ENCODE measurements at regions not wholly inside any gene's neighbourhood (a gene's known extent, or its start where the extent isn't known, plus 50 kb on each side); places are given as distances from the start of the nearest gene placed in this dataset.
"Not testable (repeated sequence)": the region's sequence is repeated elsewhere in the genome, so short reads cannot be mapped to it uniquely, and the experiment has no call there.

DNA sequence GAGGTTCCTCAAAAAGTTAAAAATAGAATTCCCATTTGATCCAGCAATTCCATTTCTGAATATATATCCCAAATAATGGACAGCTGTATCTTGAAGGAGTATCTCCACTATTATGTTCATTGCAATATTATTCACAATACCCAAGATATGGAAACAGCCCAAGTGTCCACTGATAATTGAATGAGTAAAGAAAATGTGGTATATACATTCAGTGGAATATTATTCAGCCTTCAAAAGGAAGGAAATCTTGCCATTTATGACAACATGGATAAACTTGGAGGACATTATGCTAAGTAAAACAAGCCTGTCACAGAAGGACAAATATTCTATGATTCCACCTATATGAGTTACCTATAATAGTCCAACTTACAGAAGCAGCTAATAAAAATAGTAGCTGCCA lies 979.0 kb downstream of the SLC6A15 start:
- no peaks in the 10 kb centered on the region for H3K4me1 Mint-ChIP-seq (ENCODE audit: low read depth)
- no peak overlapping the region for H3K4me3 Mint-ChIP-seq
- H3K36me3 Mint-ChIP-seq (ENCODE audit: low read depth): no peaks in the 10 kb centered on the region
- H3K27me3 Mint-ChIP-seq (ENCODE audit: insufficient read depth): no peaks in the 10 kb centered on the region
- no peak overlapping the region for H3K27ac Mint-ChIP-seq
- TF ChIP-seq, protein P1, sequence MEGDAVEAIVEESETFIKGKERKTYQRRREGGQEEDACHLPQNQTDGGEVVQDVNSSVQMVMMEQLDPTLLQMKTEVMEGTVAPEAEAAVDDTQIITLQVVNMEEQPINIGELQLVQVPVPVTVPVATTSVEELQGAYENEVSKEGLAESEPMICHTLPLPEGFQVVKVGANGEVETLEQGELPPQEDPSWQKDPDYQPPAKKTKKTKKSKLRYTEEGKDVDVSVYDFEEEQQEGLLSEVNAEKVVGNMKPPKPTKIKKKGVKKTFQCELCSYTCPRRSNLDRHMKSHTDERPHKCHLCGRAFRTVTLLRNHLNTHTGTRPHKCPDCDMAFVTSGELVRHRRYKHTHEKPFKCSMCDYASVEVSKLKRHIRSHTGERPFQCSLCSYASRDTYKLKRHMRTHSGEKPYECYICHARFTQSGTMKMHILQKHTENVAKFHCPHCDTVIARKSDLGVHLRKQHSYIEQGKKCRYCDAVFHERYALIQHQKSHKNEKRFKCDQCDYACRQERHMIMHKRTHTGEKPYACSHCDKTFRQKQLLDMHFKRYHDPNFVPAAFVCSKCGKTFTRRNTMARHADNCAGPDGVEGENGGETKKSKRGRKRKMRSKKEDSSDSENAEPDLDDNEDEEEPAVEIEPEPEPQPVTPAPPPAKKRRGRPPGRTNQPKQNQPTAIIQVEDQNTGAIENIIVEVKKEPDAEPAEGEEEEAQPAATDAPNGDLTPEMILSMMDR (IDR thresholded peaks at IDR 0.05): no peak
- no peak for DNase-seq
- H3K9me3 Mint-ChIP-seq: no peaks in the 10 kb centered on the region

DNA sequence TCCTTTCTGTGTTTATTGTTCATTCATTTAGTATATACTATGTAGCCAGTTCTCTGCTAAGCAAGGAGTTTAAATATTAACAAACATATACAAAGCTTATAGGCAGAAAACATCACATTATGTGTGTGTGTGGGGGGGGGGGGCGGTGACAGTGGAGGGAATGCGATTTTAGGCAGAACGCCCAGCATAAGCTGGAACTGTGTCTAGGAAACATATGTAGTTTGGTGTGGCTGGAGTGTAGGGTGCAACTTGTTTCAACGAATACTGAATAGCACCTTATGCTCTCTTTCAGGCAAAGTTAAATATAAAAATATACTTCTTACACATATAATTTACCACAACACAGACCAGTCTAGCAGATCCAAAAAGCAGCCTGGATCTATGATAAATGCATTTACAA lies 980.6 kb downstream of the SLC6A15 start:
- Mint-ChIP-seq H3K4me1 (ENCODE audit: low read depth) (no peaks in the 10 kb centered on the region), H3K27me3 (ENCODE audit: insufficient read depth) (no peaks in the 10 kb centered on the region), H3K4me3 (no peak overlapping the region), H3K36me3 (ENCODE audit: low read depth) (no peaks in the 10 kb centered on the region), H3K9me3 (no peaks in the 10 kb centered on the region), H3K27ac (no peak overlapping the region)
- DNase-seq: no peak
- TF ChIP-seq, protein P1 (IDR thresholded peaks at IDR 0.05): no peak

DNA sequence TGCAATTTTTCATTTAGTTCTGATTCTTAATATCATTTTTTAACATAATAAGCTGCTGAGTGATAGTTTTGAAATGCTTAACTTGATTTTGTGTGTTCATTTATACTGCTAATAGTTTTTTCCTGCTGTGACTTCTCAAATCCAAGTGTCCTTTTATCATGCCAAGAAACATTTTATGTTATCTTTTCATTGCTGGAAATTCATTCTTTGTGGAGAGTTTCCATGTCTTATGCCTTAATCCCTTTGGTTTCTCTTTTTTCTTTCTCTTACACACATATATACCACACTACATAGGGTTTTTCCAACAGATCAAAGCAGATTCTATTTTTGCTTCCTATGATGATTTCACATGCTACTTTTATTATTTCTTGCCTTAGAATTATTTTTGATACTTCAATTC lies 981.1 kb downstream of the SLC6A15 start:
- no peak overlapping the region for H3K27ac Mint-ChIP-seq
- H3K4me3 Mint-ChIP-seq: no peak overlapping the region
- H3K9me3 Mint-ChIP-seq: no peaks in the 10 kb centered on the region
- TF ChIP-seq, protein P1 (IDR thresholded peaks at IDR 0.05): no peak
- no peak for DNase-seq
- no peaks in the 10 kb centered on the region for H3K4me1 Mint-ChIP-seq (ENCODE audit: low read depth)
- H3K27me3 Mint-ChIP-seq (ENCODE audit: insufficient read depth): no peaks in the 10 kb centered on the region
- no peaks in the 10 kb centered on the region for H3K36me3 Mint-ChIP-seq (ENCODE audit: low read depth)

DNA sequence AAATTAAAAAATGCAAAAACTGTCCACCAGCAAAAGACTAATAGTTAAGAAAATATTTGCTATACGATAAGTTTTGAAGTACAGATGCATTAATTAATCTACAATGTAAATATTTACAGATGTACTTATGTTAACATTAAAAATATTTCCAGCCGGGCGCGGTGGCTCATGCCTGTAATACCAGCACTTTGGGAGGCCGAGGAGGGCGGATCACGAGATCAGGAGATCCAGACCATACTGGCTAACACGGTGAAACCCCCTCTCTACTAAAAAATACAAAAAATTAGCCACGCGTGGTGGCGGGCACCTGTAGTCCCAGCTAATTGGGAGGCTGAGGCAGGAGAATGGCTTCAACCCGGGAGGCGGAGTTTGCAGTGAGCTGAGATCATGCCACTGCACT lies 982.8 kb downstream of the SLC6A15 start:
- not testable (repeated sequence) for H3K9me3 Mint-ChIP-seq; H3K4me1 Mint-ChIP-seq (ENCODE audit: low read depth); DNase-seq; H3K36me3 Mint-ChIP-seq (ENCODE audit: low read depth); H3K27ac Mint-ChIP-seq; H3K27me3 Mint-ChIP-seq (ENCODE audit: insufficient read depth); H3K4me3 Mint-ChIP-seq

DNA sequence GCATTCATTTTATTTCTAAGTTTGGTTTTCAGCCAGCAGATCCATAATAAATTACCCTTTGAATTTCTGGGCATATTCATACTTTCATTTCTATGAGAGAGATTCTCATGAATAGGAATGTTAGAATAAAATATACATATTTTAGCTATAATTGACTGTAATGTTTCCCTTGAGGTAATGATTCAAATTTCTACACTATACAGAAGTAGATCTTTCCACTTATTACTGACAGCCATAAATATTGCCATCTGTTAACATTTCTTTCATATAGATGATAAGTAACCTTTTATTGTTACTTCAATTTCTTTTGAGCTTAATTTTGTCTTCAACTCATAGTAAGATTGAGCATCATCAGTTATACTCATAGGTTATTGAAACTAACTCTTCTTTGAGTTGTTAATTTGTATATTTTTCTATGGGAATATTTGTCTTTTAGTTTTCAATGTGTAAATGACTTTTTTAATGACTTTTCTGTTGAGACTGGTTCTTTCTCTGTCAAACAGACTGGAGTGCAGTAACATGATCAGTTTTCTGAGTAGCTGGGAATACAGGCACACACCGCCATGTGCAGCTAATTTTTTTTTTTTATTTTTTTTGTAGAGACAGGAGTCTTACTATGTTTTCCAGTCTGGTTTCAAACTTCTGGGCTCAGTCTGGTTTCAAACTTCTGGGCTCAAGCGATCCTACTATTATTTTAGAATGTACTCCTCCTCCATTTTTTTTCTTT lies 991.6 kb downstream of the SLC6A15 start:
- Mint-ChIP-seq H3K27me3 (ENCODE audit: insufficient read depth) (no peaks in the 10 kb centered on the region), H3K9me3 (no peaks in the 10 kb centered on the region), H3K27ac (no peak overlapping the region), H3K4me1 (ENCODE audit: low read depth) (no peaks in the 10 kb centered on the region), H3K36me3 (ENCODE audit: low read depth) (no peaks in the 10 kb centered on the region), H3K4me3 (no peak overlapping the region)
- DNase-seq: no peak
- TF ChIP-seq, protein P1 (IDR thresholded peaks at IDR 0.05): no peak

DNA sequence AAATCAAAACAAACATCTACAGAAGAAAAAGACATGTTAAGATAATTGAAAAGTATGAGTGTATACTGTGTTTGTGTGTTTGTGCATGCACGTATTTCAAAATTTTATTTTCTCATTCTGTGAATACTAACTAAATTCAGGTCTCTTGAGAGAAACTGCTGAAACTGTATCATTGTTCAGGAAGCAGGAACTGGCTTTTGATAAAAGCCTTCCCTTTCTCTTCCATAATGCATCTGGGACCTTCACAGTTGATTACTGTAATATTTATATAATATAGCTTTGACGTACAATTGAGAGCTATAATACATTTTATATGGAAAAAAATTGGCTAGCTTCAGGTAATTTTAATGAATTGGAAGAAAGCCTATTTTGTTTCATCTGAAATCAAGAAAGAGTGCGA lies 993.5 kb downstream of the SLC6A15 start:
- no peak for DNase-seq
- no peak overlapping the region for H3K27ac Mint-ChIP-seq
- TF ChIP-seq, protein P1 (IDR thresholded peaks at IDR 0.05): no peak
- H3K4me1 Mint-ChIP-seq (ENCODE audit: low read depth): no peaks in the 10 kb centered on the region
- H3K36me3 Mint-ChIP-seq (ENCODE audit: low read depth): no peaks in the 10 kb centered on the region
- H3K9me3 Mint-ChIP-seq: no peaks in the 10 kb centered on the region
- no peak overlapping the region for H3K4me3 Mint-ChIP-seq
- no peaks in the 10 kb centered on the region for H3K27me3 Mint-ChIP-seq (ENCODE audit: insufficient read depth)

Data from HFFc6 (cell line).